ENCODE measurements at regions not wholly inside any gene's neighbourhood (a gene's known extent, or its start where the extent isn't known, plus 50 kb on each side); places are given as distances from the start of the nearest gene placed in this dataset.

DNA sequence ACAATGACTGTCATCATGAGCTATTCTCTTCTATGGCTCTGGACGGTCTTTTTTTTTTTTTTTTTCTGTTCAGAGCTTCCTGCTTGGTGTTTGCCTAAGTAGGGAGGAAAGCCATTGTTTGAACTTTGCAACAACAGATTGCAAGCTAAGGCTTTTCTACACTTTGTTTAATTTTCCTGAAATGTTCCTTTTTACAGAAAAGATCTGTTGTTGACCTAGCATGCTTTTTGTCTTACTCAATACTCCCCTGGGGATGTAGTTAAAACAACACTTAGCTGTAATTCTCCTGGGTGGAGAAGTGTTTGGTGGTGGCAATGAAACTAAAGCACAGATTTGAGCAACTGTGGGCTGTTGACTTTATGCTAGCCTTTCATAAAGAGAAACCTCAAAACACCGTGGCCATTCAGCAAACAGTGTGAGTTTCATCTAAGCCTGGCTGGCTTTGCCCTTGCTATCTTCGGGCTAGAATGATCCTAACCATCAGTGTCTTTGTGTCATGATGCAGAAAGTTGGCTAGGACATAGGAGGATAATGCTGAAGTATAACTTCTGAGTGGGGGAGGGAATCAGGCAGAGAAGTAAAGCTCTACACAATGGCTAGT lies 110.5 kb downstream of the ANXA3 start (continued):
- TF ChIP-seq FOXO4 (CRISPR knock-in tag; conservative IDR thresholded peaks at IDR 0.05): no peak
- no peak; the same call in 1 of the 2 replicates for TF ChIP-seq IKZF5 (CRISPR knock-in tag; IDR thresholded peaks at IDR 0.05)
- no peak for TF ChIP-seq MXI1 (IDR thresholded peaks at IDR 0.05; ENCODE audit: borderline replicate concordance, low read depth, low read length)
- TF ChIP-seq GMEB2 (CRISPR knock-in tag; IDR thresholded peaks at IDR 0.05; ENCODE audit: low read depth): no peak
- TF ChIP-seq, protein P1, sequence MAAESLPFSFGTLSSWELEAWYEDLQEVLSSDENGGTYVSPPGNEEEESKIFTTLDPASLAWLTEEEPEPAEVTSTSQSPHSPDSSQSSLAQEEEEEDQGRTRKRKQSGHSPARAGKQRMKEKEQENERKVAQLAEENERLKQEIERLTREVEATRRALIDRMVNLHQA (CRISPR knock-in tag; IDR thresholded peaks at IDR 0.05): no peak
- no peak for TF ChIP-seq ZNF337 (CRISPR knock-in tag; IDR thresholded peaks at IDR 0.05; ENCODE audit: borderline replicate concordance, low read depth)
- no peak for TF ChIP-seq RXRA (CRISPR knock-in tag; IDR thresholded peaks at IDR 0.05)
- peak; percentile 42 for TF ChIP-seq HNF4A (CRISPR knock-in tag; IDR thresholded peaks at IDR 0.05)
- no peak; the same call in 1 of the 2 replicates for TF ChIP-seq MYPOP (CRISPR knock-in tag; IDR thresholded peaks at IDR 0.05)
- no peak for TF ChIP-seq HNRNPLL (IDR thresholded peaks at IDR 0.05; ENCODE audit: low read depth, low read length, poor library complexity, severe bottlenecking)
- TF ChIP-seq, protein P2, sequence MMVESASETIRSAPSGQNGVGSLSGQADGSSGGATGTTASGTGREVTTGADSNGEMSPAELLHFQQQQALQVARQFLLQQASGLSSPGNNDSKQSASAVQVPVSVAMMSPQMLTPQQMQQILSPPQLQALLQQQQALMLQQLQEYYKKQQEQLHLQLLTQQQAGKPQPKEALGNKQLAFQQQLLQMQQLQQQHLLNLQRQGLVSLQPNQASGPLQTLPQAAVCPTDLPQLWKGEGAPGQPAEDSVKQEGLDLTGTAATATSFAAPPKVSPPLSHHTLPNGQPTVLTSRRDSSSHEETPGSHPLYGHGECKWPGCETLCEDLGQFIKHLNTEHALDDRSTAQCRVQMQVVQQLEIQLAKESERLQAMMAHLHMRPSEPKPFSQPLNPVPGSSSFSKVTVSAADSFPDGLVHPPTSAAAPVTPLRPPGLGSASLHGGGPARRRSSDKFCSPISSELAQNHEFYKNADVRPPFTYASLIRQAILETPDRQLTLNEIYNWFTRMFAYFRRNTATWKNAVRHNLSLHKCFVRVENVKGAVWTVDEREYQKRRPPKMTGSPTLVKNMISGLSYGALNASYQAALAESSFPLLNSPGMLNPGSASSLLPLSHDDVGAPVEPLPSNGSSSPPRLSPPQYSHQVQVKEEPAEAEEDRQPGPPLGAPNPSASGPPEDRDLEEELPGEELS (CRISPR knock-in tag; IDR thresholded peaks at IDR 0.05): peak; percentile 83
- TF ChIP-seq ZFP90 (CRISPR knock-in tag; IDR thresholded peaks at IDR 0.05; ENCODE audit: borderline replicate concordance): no peak
- no peak for TF ChIP-seq ZNF329 (CRISPR knock-in tag; IDR thresholded peaks at IDR 0.05; ENCODE audit: low read depth)
- TF ChIP-seq ZNF205 (CRISPR knock-in tag; IDR thresholded peaks at IDR 0.05): 0 out of 2 replicates have a peak, but pooled peaks have one; percentile 29
- TF ChIP-seq ZNF775 (CRISPR knock-in tag; IDR thresholded peaks at IDR 0.05; ENCODE audit: borderline replicate concordance): no peak
- TF ChIP-seq POGZ (CRISPR knock-in tag; IDR thresholded peaks at IDR 0.05): peak; percentile 53; the same call in 1 of the 2 replicates
- no peak for TF ChIP-seq ZNF597 (CRISPR knock-in tag; IDR thresholded peaks at IDR 0.05)
- TF ChIP-seq ZNF562 (CRISPR knock-in tag; IDR thresholded peaks at IDR 0.05; ENCODE audit: borderline replicate concordance): no peak
- TF ChIP-seq ZNF558 (CRISPR knock-in tag; IDR thresholded peaks at IDR 0.05; ENCODE audit: borderline replicate concordance): no peak
- TF ChIP-seq HNRNPH1 (optimal IDR thresholded peaks at IDR 0.05; ENCODE audit: low read depth, low read length): no peak
- no peak for TF ChIP-seq ZNF251 (CRISPR knock-in tag; IDR thresholded peaks at IDR 0.05)

Measured in HepG2 (cell line).